Nephron progenitor cell (in vitro differentiated cells): ENCODE measurements at regions not wholly inside any gene's neighbourhood (a gene's known extent, or its start where the extent isn't known, plus 50 kb on each side); places are given as distances from the start of the nearest gene placed in this dataset.

Source experiments
- DNase-seq: peaks from one replicate; pipeline ENCODE4 v3.0.0; 2021
- H3K27ac Mint-ChIP-seq: 2 replicates; pipeline ENCODE4 v1.8.0; 2021; ENCODE audit warnings: mild to moderate bottlenecking, moderate library complexity, mixed read lengths
- H3K27me3 Mint-ChIP-seq: 2 replicates; pipeline ENCODE4 v1.8.0; 2021; ENCODE audit warnings: mild to moderate bottlenecking, low read depth, mixed read lengths; ENCODE audit not compliant: poor library complexity
- H3K36me3 Mint-ChIP-seq: 2 replicates; pipeline ENCODE4 v1.8.0; 2021; ENCODE audit warnings: low read depth, mixed read lengths
- H3K4me1 Mint-ChIP-seq: 2 replicates; pipeline ENCODE4 v1.8.0; 2021; ENCODE audit warnings: mixed read lengths
- H3K4me3 Mint-ChIP-seq: 2 replicates; pipeline ENCODE4 v1.8.0; 2021; ENCODE audit warnings: mild to moderate bottlenecking, moderate library complexity, mixed read lengths
- H3K9me3 Mint-ChIP-seq: 2 replicates; pipeline ENCODE4 v1.8.0; 2021; ENCODE audit warnings: mild to moderate bottlenecking, moderate library complexity, mixed read lengths
- TF ChIP-seq, protein P1 (sequence below): fragments of 200-600 bp; sonication (generic); IDR thresholded peaks from 2 replicates; pipeline ENCODE4 v1.5.0; 2021; ENCODE audit warnings: antibody characterized with exemption

DNA sequence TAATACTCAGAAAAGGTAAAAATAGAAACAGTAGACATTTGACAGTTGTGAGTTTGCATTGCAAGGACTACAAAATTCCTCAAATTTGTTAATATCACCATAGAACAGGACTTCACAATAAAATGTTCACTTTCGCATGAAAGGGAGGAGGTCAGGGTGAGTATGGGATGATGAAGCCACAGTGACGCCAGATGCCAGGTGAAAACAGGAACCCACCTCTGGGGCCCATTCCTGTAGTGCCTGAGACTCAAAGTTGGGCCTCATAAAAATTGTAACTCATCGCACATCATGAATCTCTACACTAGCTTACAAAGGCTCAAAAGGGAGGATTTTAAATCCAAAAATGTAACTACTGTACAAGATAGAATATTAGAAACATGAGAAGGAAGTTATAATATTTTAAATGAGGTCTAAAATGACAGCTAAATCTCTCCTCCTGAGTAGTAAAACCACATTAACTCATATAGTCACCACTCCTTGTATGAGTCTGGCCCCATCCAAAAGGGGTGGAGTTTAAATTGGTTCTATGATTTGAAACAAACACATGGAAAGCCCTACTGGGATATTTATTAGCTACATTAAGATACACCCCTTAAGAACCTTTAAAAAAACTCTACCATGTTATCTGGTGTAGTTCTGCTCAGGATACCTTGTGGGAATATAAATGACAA is 93.7 kb downstream of the ETS2 start:
- Mint-ChIP-seq H3K36me3 (no peaks in the 10 kb centered on the region), H3K27ac (no peak overlapping the region), H3K27me3 (peaks cover 11% of the 10 kb centered on the region), H3K4me3 (no peak overlapping the region), H3K4me1 (no peaks in the 10 kb centered on the region), H3K9me3 (peaks cover 7% of the 10 kb centered on the region)
- TF ChIP-seq, protein P1, sequence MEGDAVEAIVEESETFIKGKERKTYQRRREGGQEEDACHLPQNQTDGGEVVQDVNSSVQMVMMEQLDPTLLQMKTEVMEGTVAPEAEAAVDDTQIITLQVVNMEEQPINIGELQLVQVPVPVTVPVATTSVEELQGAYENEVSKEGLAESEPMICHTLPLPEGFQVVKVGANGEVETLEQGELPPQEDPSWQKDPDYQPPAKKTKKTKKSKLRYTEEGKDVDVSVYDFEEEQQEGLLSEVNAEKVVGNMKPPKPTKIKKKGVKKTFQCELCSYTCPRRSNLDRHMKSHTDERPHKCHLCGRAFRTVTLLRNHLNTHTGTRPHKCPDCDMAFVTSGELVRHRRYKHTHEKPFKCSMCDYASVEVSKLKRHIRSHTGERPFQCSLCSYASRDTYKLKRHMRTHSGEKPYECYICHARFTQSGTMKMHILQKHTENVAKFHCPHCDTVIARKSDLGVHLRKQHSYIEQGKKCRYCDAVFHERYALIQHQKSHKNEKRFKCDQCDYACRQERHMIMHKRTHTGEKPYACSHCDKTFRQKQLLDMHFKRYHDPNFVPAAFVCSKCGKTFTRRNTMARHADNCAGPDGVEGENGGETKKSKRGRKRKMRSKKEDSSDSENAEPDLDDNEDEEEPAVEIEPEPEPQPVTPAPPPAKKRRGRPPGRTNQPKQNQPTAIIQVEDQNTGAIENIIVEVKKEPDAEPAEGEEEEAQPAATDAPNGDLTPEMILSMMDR: no peak
- no peak for DNase-seq

DNA sequence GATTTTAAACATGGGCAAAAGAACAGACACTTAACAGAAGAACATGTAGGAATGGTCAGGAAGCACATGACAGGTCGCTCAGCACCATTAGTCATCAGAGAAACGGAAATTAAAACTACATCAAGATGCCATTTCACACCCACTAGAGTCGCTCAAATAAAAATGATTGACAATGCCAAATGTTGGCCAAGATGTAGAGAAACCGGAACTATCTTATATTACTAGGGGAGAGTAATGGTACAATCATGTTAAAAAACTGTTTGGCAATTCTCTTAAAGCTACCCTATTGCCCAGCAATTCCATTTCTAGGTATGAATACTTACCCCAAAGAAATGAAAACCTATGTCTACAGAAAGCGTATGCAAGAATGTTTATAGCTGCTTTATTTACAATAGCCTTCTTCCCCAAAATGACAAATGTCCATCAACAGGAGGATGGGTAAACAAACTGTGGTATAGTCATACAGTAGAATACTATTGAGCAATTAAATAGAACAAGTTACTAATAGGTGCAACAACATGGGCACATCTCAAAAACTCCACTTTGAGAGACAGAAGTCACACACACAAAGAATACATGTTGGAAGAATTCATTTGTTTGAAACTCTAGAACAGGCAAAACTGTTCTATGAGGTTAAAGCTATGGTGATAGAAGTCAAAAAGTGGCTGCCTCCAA is 92.8 kb downstream of the ETS2 start:
- H3K4me3 Mint-ChIP-seq: no peak overlapping the region
- no peak for DNase-seq
- no peaks in the 10 kb centered on the region for H3K4me1 Mint-ChIP-seq
- no peaks in the 10 kb centered on the region for H3K36me3 Mint-ChIP-seq
- H3K27me3 Mint-ChIP-seq: peaks cover 4% of the 10 kb centered on the region
- TF ChIP-seq, protein P1: no peak
- H3K9me3 Mint-ChIP-seq: peaks cover 7% of the 10 kb centered on the region
- no peak overlapping the region for H3K27ac Mint-ChIP-seq

DNA sequence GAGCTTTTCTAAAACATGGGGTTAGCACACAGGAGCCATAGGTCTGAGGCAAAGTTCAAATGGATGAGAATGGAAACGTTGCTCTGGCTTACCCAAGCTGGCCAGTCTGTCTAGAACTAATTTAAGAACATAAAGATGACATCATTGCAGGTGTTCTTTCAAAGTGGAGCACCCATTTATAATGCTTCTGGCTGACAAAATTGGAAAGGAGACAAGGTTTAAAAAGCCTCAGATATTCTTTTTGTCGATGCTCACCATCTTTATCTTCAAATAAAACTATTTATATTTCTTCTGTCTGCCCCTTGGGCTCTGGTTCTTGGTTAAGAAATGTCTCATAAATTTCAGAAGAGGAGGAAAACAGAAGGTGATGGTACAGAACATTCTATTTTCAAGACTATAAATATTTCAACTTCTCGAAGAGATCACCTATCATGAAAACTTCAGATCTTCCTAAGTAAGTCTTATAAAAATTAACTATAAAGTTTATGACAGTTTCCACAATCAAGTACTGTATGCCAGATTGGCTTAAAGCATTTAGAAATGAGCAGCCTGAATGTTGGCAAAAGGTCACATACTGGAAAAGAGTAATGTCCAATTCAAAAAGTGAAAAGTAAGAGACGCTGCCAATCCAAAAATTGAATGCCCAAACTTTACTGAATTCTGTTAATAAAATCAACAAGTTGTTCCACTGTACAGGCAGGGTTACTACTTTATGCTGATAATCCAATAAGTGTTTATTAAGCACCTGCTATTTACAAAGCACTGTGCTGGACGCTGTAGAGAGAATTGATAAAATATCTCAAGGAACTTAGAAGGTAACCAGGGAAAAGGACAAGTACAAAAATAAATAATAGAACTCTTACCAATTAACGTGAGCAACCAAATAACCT is 92.0 kb downstream of the ETS2 start:
- peaks cover 13% of the 10 kb centered on the region for H3K9me3 Mint-ChIP-seq
- H3K27ac Mint-ChIP-seq: no peak overlapping the region
- TF ChIP-seq, protein P1: no peak
- H3K36me3 Mint-ChIP-seq: no peaks in the 10 kb centered on the region
- no peak overlapping the region for H3K4me3 Mint-ChIP-seq
- no peak for DNase-seq
- no peaks in the 10 kb centered on the region for H3K4me1 Mint-ChIP-seq
- H3K27me3 Mint-ChIP-seq: peaks cover 4% of the 10 kb centered on the region

DNA sequence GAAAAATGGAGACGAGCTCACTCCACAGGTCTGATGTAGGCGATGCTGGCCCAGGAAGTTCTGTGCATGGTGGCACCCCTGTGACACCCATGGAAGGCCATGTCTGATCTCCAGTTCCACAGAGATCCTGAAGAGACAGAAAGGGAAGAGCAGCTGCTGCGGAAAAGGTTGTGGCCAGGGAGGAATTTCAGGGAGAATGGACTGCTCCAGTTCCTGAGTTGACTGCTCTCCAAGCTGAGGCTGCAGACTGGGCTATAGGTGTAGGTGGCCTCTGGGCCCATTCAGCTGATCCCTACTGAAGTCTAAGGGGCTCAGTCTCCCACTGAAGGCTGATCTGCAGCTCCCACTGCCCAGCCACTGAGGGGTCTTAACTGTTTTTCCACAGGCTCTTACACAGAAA is 89.2 kb downstream of the ETS2 start:
- Mint-ChIP-seq H3K9me3 (peaks cover 9% of the 10 kb centered on the region), H3K27me3 (peaks cover 5% of the 10 kb centered on the region), H3K4me1 (no peaks in the 10 kb centered on the region), H3K36me3 (no peaks in the 10 kb centered on the region), H3K4me3 (no peak overlapping the region), H3K27ac (no peak overlapping the region)
- DNase-seq: no peak
- TF ChIP-seq, protein P1: no peak

DNA sequence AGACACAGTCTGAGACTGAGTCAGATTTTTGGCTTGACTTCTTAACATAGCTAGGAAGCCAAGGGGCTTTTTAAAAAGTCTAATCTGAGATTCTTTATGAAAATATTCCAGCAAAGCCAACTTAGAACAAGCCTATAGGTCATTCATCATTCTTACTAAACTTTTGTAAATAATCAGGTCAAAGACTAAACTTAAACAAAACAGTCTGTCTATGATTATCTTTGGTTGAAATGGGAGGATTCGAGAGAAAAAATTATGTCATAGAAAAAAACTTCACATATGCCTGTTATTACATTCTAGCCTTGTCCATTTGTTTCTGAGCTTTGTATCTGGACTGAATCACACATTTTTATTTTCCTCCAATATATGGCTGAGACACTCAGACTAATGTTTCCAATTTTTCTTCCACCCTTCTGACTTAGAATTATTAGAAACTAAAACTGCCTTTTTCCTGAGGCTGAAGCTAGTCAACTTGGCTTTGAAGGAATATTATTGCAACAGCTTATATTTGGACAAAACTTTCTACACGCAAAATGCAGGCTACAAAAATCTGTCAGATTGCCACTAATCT is 83.3 kb downstream of the ETS2 start:
- H3K36me3 Mint-ChIP-seq: peaks cover 11% of the 10 kb centered on the region
- no peak for DNase-seq

More for the DNA sequence above, 83.3 kb downstream of the ETS2 start:
- TF ChIP-seq, protein P1: no peak
- Mint-ChIP-seq H3K4me3 (no peak overlapping the region), H3K4me1 (no peaks in the 10 kb centered on the region), H3K9me3 (peaks cover 58% of the 10 kb centered on the region), H3K27ac (no peak overlapping the region), H3K27me3 (peaks cover 7% of the 10 kb centered on the region)
